Liver (tissue), 8 donors: ENCODE measurements at regions not wholly inside any gene's neighbourhood (a gene's known extent, or its start where the extent isn't known, plus 50 kb on each side); places are given as distances from the start of the nearest gene placed in this dataset.
"Not testable (repeated sequence)": the region's sequence is repeated elsewhere in the genome, so short reads cannot be mapped to it uniquely, and the experiment has no call there.

Source experiments
- DNase-seq: peaks from one replicate; pipeline ENCODE4 v3.0.0-alpha.2; 2017; ENCODE audit warnings: low spot score
- H3K27ac ChIP-seq, 2 donors: one replicate each; pipeline ENCODE4 v1.7.0; 2013; ENCODE audit warnings: inconsistent platforms in 2 of 2, low read length in 2 of 2, control low read depth in 1 of 2, low read depth in 1 of 2, mild to moderate bottlenecking in 1 of 2
- H3K27me3 ChIP-seq, 4 donors: one replicate each; pipeline versions ENCODE4 v1.6.1 to v1.7.0; 2013; ENCODE audit warnings: low read length in 3 of 4, inconsistent platforms in 1 of 4, mild to moderate bottlenecking in 1 of 4, moderate library complexity in 1 of 4; ENCODE audit not compliant: control insufficient read depth in 4 of 4, insufficient read depth in 4 of 4
- H3K36me3 ChIP-seq, 4 donors: one replicate each; pipeline versions ENCODE4 v1.6.1 to v1.7.0; 2013; ENCODE audit warnings: low read length in 3 of 4, mild to moderate bottlenecking in 3 of 4, low read depth in 1 of 4, moderate library complexity in 1 of 4; ENCODE audit not compliant: control insufficient read depth in 4 of 4, insufficient read depth in 3 of 4
- H3K4me1 ChIP-seq, 4 donors: one replicate each; pipeline versions ENCODE4 v1.6.1 to v1.7.0; 2013; ENCODE audit warnings: low read length in 3 of 4, mild to moderate bottlenecking in 3 of 4, moderate library complexity in 1 of 4; ENCODE audit not compliant: control insufficient read depth in 4 of 4, insufficient read depth in 4 of 4
- H3K4me3 ChIP-seq, 3 donors: one replicate each; pipeline versions ENCODE4 v1.6.1 to v1.7.0; 2013; ENCODE audit warnings: low read length in 3 of 3, control low read depth in 1 of 3, low read depth in 1 of 3, mild to moderate bottlenecking in 1 of 3
- H3K9ac ChIP-seq, 2 donors: one replicate each; pipeline ENCODE4 v1.7.0; 2013; ENCODE audit warnings: low read length in 2 of 2, mild to moderate bottlenecking in 2 of 2, moderate library complexity in 2 of 2, control low read depth in 1 of 2, low read depth in 1 of 2
- H3K9me3 ChIP-seq, 4 donors: one replicate each; pipeline versions ENCODE4 v1.6.1 to v1.7.0; 2013; ENCODE audit warnings: low read length in 3 of 4; ENCODE audit not compliant: control insufficient read depth in 4 of 4
- ATF3 ChIP-seq: IDR thresholded peaks from 2 replicates; pipeline ENCODE4 v1.6.1; 2016; ENCODE audit warnings: antibody characterized with exemption
- CTCF ChIP-seq: fragments of 150-350 bp; IDR thresholded peaks from 2 replicates; pipeline ENCODE4 v1.5.1; 2017; ENCODE audit warnings: improper control_type of control experiment, low read depth, low read length; ENCODE audit not compliant: missing input control
- FOXA1 ChIP-seq: IDR thresholded peaks from 2 replicates; pipeline ENCODE4 v1.6.1; 2016; ENCODE audit warnings: antibody characterized with exemption
- GABPA ChIP-seq, 2 donors: IDR thresholded peaks in 1 of 2; conservative IDR thresholded peaks in 1 of 2; 2 replicates each; pipeline ENCODE4 v1.6.1; 2016; ENCODE audit warnings: antibody characterized with exemption in 2 of 2, mild to moderate bottlenecking in 1 of 2, moderate library complexity in 1 of 2
- HNF4A ChIP-seq, 2 donors: conservative IDR thresholded peaks; 2 replicates each; pipeline ENCODE4 v1.6.1; 2016; ENCODE audit warnings: antibody characterized with exemption in 2 of 2, mild to moderate bottlenecking in 2 of 2
- JUND ChIP-seq, 2 donors: IDR thresholded peaks; 2 replicates each; pipeline ENCODE4 v1.6.1; 2016; ENCODE audit warnings: antibody characterized with exemption in 2 of 2
- MAX ChIP-seq: IDR thresholded peaks from 2 replicates; pipeline ENCODE4 v1.6.1; 2016; ENCODE audit warnings: antibody characterized with exemption
- NR2F2 ChIP-seq: IDR thresholded peaks from 2 replicates; pipeline ENCODE4 v1.6.1; 2016; ENCODE audit warnings: antibody characterized with exemption
- RAD21 ChIP-seq, 2 donors: IDR thresholded peaks; 2 replicates each; pipeline ENCODE4 v1.6.1; 2016; ENCODE audit warnings: antibody characterized with exemption in 2 of 2, mild to moderate bottlenecking in 2 of 2
- RXRA ChIP-seq, 2 donors: IDR thresholded peaks; 2 replicates each; pipeline ENCODE4 v1.6.1; 2017 to 2018; ENCODE audit warnings: antibody characterized with exemption in 2 of 2, mild to moderate bottlenecking in 1 of 2
- SP1 ChIP-seq: IDR thresholded peaks from 2 replicates; pipeline ENCODE4 v1.6.1; 2018; ENCODE audit warnings: antibody characterized with exemption, mild to moderate bottlenecking
- TAF1 ChIP-seq: conservative IDR thresholded peaks from 2 replicates; pipeline ENCODE4 v1.6.1; 2016; ENCODE audit warnings: antibody characterized with exemption, mild to moderate bottlenecking
- ZBTB33 ChIP-seq: IDR thresholded peaks from 2 replicates; pipeline ENCODE4 v1.6.1; 2016; ENCODE audit warnings: antibody characterized with exemption
- WGBS: extraction: QIAGEN DNeasy Blood & Tissue Kit; methylation state at CpG from one replicate; pipeline ENCODE4 v1.1.7; 2013; 5-methylcytosine and 5-hydroxymethylcytosine counted together
- donor health status: healthy.
- donor health status: healthy.
- donor health status: healthy.
- donor health status: healthy.
- donor health status: healthy.

GRCh38 chrX:67004451-67004850 lies 365.6 kb upstream of the EDA2R start:
- TF ChIP-seq HNF4A (conservative IDR thresholded peaks at IDR 0.05), result no peak
- no peaks in the 10 kb centered on the region for H3K27me3 ChIP-seq
- H3K4me1 ChIP-seq, result no peaks in the 10 kb centered on the region
- no peak for DNase-seq
- no peak overlapping the region for H3K9ac ChIP-seq
- H3K27ac ChIP-seq, result no peak overlapping the region
- no peak overlapping the region for H3K4me3 ChIP-seq
- peaks cover 0 to 2% (median 0%) of the 10 kb centered on the region in 4 donors for H3K9me3 ChIP-seq
- 100% methylated on average over 1 of the region's 1 CpG for WGBS
- no peaks in the 10 kb centered on the region for H3K36me3 ChIP-seq

GRCh38 chrX:66994729-66995128 lies 355.9 kb upstream of the EDA2R start:
- no peaks in the 10 kb centered on the region for H3K27me3 ChIP-seq
- no peaks in the 10 kb centered on the region for H3K36me3 ChIP-seq
- H3K9ac ChIP-seq, result no peak overlapping the region
- H3K9me3 ChIP-seq, result no peaks in the 10 kb centered on the region
- H3K4me1 ChIP-seq, result no peaks in the 10 kb centered on the region
- no peak overlapping the region for H3K4me3 ChIP-seq
- H3K27ac ChIP-seq, result no peak overlapping the region
- TF ChIP-seq TAF1 (no peak), CTCF (no peak), RXRA (IDR thresholded peaks at IDR 0.05) (no peak), GABPA (IDR thresholded peaks at IDR 0.05 in 1 of 2, conservative IDR thresholded peaks at IDR 0.05 in 1 of 2) (no peak), ATF3 (no peak), RAD21 (IDR thresholded peaks at IDR 0.05) (no peak), NR2F2 (no peak), JUND (IDR thresholded peaks at IDR 0.05) (no peak), ZBTB33 (no peak)
- DNase-seq, result no peak
- 58% methylated on average over 2 of the region's 2 CpGs for WGBS

GRCh38 chrX:66992077-66992476 lies 353.2 kb upstream of the EDA2R start:
- not testable (repeated sequence) for H3K36me3 ChIP-seq, H3K9ac ChIP-seq, DNase-seq, H3K27me3 ChIP-seq, H3K4me3 ChIP-seq, H3K27ac ChIP-seq, H3K4me1 ChIP-seq, H3K9me3 ChIP-seq
- WGBS, result 85% methylated on average over 2 of the region's 2 CpGs

GRCh38 chrX:66988331-66988730 lies 349.5 kb upstream of the EDA2R start:
- H3K4me1 ChIP-seq, result no peaks in the 10 kb centered on the region
- no peaks in the 10 kb centered on the region for H3K27me3 ChIP-seq
- TF ChIP-seq MAX (no peak), RXRA (IDR thresholded peaks at IDR 0.05) (no peak), CTCF (no peak), JUND (IDR thresholded peaks at IDR 0.05) (no peak), GABPA (IDR thresholded peaks at IDR 0.05 in 1 of 2, conservative IDR thresholded peaks at IDR 0.05 in 1 of 2) (no peak), FOXA1 (no peak), SP1 (no peak), TAF1 (no peak)
- no peaks in the 10 kb centered on the region for H3K9me3 ChIP-seq
- no peak for DNase-seq
- H3K9ac ChIP-seq, result no peak overlapping the region
- no peak overlapping the region for H3K27ac ChIP-seq
- WGBS, result 53% methylated on average over 1 of the region's 1 CpG
- H3K36me3 ChIP-seq, result no peaks in the 10 kb centered on the region
- no peak overlapping the region for H3K4me3 ChIP-seq
